Esophagus squamous epithelium (tissue), 5 donors: ENCODE measurements at regions not wholly inside any gene's neighbourhood (a gene's known extent, or its start where the extent isn't known, plus 50 kb on each side); places are given as distances from the start of the nearest gene placed in this dataset.

Experiments
- DNase-seq: peaks from one replicate; lab custom pipeline; 2025; lab: John Stamatoyannopoulos, UW
- H3K27ac ChIP-seq, 4 donors: fragments of 200-600 bp; sonication (generic); one replicate each; pipeline ENCODE4 v1.5.1; 2016 to 2019; ENCODE audit warnings: mild to moderate bottlenecking in 1 of 4
- H3K27me3 ChIP-seq, 4 donors: fragments of 200-600 bp; sonication (generic); 1 replicate in 3 of 4; 2 replicates in 1 of 4; pipeline versions ENCODE4 v1.5.1 to v1.6.0; 2017 to 2021; ENCODE audit warnings: antibody characterized with exemption in 1 of 4
- H3K36me3 ChIP-seq, 3 donors: fragments of 200-600 bp; sonication (generic); one replicate each; pipeline ENCODE4 v1.5.1; 2016 to 2019
- H3K4me1 ChIP-seq, 3 donors: fragments of 200-600 bp; sonication (generic); one replicate each; pipeline ENCODE4 v1.5.1; 2017 to 2019
- H3K4me3 ChIP-seq, 4 donors: fragments of 200-600 bp; sonication (generic); 1 replicate in 3 of 4; 2 replicates in 1 of 4; pipeline ENCODE4 v1.5.1; 2016 to 2019; ENCODE audit warnings: mild to moderate bottlenecking in 2 of 4, moderate library complexity in 1 of 4
- H3K9me3 ChIP-seq, 3 donors: fragments of 200-600 bp; sonication (generic); one replicate each; pipeline ENCODE4 v1.5.1; 2016 to 2019
- CTCF ChIP-seq, 6 experiments: fragments of 450-650 bp in 4 of 6; fragments of 200-600 bp in 2 of 6; sonication (generic) in 2 of 6; IDR thresholded peaks; one replicate each; pipeline ENCODE4 v1.5.1; 2016 to 2019; ENCODE audit warnings: antibody characterized with exemption in 6 of 6, mild to moderate bottlenecking in 4 of 6, moderate library complexity in 4 of 6
- POLR2A ChIP-seq, 4 donors: fragments of 450-650 bp; IDR thresholded peaks; one replicate each; pipeline ENCODE4 v1.6.1; 2017; ENCODE audit warnings: antibody characterized with exemption in 4 of 4, mild to moderate bottlenecking in 4 of 4, moderate library complexity in 3 of 4
- WGBS, 2 donors: methylation state at CpG; one replicate each; pipeline ENCODE4 v1.1.5; 2018; 5-methylcytosine and 5-hydroxymethylcytosine counted together
- intact Hi-C: fragments of 100-400 bp; cut with DNase I; formaldehyde crosslinking; loops from one replicate; pipeline ENCODE4 v1.15.0; 2022
- donor health status: DM: yes; HTN: yes; CAD: no.

- Histone ChIP-seq H3K27ac (peak overlapping the region in 1 of 4 donors; percentile 6), H3K4me1 (peaks cover 0 to 28% (median 8%) of the 10 kb centered on the region in 3 donors), H3K27me3 (no peaks in the 10 kb centered on the region), H3K4me3 (no peak overlapping the region), H3K9me3 (no peaks in the 10 kb centered on the region), H3K36me3 (no peaks in the 10 kb centered on the region)
- intact Hi-C loops = no loop called here
- no peak for DNase-seq
- 85 to 95% methylated on average over 4 of the region's 4 CpGs for WGBS, 2 donors
- no peak for TF ChIP-seq CTCF (IDR thresholded peaks at IDR 0.05)
- TF ChIP-seq POLR2A (IDR thresholded peaks at IDR 0.05) = no peak
Measured at GRCh38 chr3:30513374-30514152, 92.8 kb upstream of the TGFBR2 start.

GRCh38 chr3:30516238-30516637 lies 90.2 kb upstream of the TGFBR2 start:
- H3K4me1 ChIP-seq = peaks cover 0 to 53% (median 7%) of the 10 kb centered on the region in 3 donors
- intact Hi-C loops = no loop called here
- no peaks in the 10 kb centered on the region for H3K9me3 ChIP-seq
- TF ChIP-seq POLR2A (IDR thresholded peaks at IDR 0.05) (no peak), CTCF (IDR thresholded peaks at IDR 0.05) (no peak)
- H3K4me3 ChIP-seq = no peak overlapping the region
- H3K36me3 ChIP-seq = no peaks in the 10 kb centered on the region
- H3K27me3 ChIP-seq = no peaks in the 10 kb centered on the region
- peak overlapping the region in 1 of 4 donors; percentile 3 for H3K27ac ChIP-seq
- DNase-seq = no peak
- 30 to 53% methylated on average over 2 of the region's 2 CpGs for WGBS, 2 donors

- Histone ChIP-seq H3K27me3 (no peaks in the 10 kb centered on the region), H3K36me3 (no peaks in the 10 kb centered on the region), H3K4me3 (no peak overlapping the region), H3K9me3 (no peaks in the 10 kb centered on the region), H3K27ac (peak overlapping the region; percentile 18 to 84 (median 76)), H3K4me1 (peaks cover 0 to 52% (median 5%) of the 10 kb centered on the region in 3 donors)
- no peak for TF ChIP-seq POLR2A (IDR thresholded peaks at IDR 0.05)
- TF ChIP-seq CTCF (IDR thresholded peaks at IDR 0.05) = peak in 2 of 6 experiments; percentile 14 to 22
- 20 to 21% methylated on average over 4 of the region's 4 CpGs for WGBS, 2 donors
- intact Hi-C loops = no loop called here
- no peak for DNase-seq
Measured at GRCh38 chr3:30518181-30518864, 88.1 kb upstream of the TGFBR2 start.

GRCh38 chr3:30518872-30519271 lies 87.5 kb upstream of the TGFBR2 start:
- Histone ChIP-seq H3K36me3 (no peaks in the 10 kb centered on the region), H3K4me1 (peaks cover 0 to 52% (median 5%) of the 10 kb centered on the region in 3 donors), H3K27ac (peak overlapping the region; percentile 18 to 78 (median 76)), H3K27me3 (no peaks in the 10 kb centered on the region), H3K9me3 (no peaks in the 10 kb centered on the region), H3K4me3 (no peak overlapping the region)
- no peak for DNase-seq
- intact Hi-C loops = no loop called here
- TF ChIP-seq POLR2A (IDR thresholded peaks at IDR 0.05) (no peak), CTCF (IDR thresholded peaks at IDR 0.05) (no peak)

GRCh38 chr3:30520699-30521098 lies 85.7 kb upstream of the TGFBR2 start:
- H3K36me3 ChIP-seq = no peaks in the 10 kb centered on the region
- 48 to 58% methylated on average over 2 of the region's 2 CpGs for WGBS, 2 donors
- TF ChIP-seq CTCF (IDR thresholded peaks at IDR 0.05) (no peak), POLR2A (IDR thresholded peaks at IDR 0.05) (no peak)
- no peaks in the 10 kb centered on the region for H3K9me3 ChIP-seq
- H3K4me1 ChIP-seq = peaks cover 0 to 52% (median 5%) of the 10 kb centered on the region in 3 donors
- DNase-seq = no peak
- intact Hi-C loops = no loop called here
- no peaks in the 10 kb centered on the region for H3K27me3 ChIP-seq
- no peak overlapping the region for H3K4me3 ChIP-seq
- H3K27ac ChIP-seq = peak overlapping the region in 3 of 4 donors; percentile 36 to 78 (median 73)
